Gastrocnemius medialis (tissue), 4 donors: ENCODE measurements at regions not wholly inside any gene's neighbourhood (a gene's known extent, or its start where the extent isn't known, plus 50 kb on each side); places are given as distances from the start of the nearest gene placed in this dataset.

Experiments used
- ATAC-seq, 2 donors: fragments of 150-250 bp; one replicate each; pipeline ENCODE4 v1.9.1; 2016
- DNase-seq, 2 donors: peaks; one replicate each; pipeline ENCODE4 v3.0.0-alpha.2; 2019
- H3K27ac ChIP-seq, 4 donors: fragments of 200-600 bp; sonication (generic); 1 replicate in 1 of 4; 2 replicates in 3 of 4; pipeline ENCODE4 v1.5.1; 2016 to 2018; ENCODE audit warnings: mild to moderate bottlenecking in 2 of 4, moderate library complexity in 1 of 4
- H3K27me3 ChIP-seq, 3 donors: fragments of 200-600 bp; sonication (generic) in 2 of 3; 1 replicate in 1 of 3; 2 replicates in 2 of 3; pipeline versions ENCODE4 v1.5.1 to v1.6.0; 2016 to 2019; ENCODE audit warnings: mild to moderate bottlenecking in 1 of 3, moderate library complexity in 1 of 3
- H3K36me3 ChIP-seq, 2 donors: fragments of 200-600 bp; sonication (generic) in 1 of 2; one replicate each; pipeline ENCODE4 v1.5.1; 2017 to 2018
- H3K4me1 ChIP-seq, 2 donors: fragments of 200-600 bp; sonication (generic) in 1 of 2; one replicate each; pipeline ENCODE4 v1.5.1; 2016 to 2017; ENCODE audit warnings: mild to moderate bottlenecking in 2 of 2
- H3K4me3 ChIP-seq, 4 donors: fragments of 200-600 bp; sonication (generic) in 3 of 4; 1 replicate in 1 of 4; 2 replicates in 3 of 4; pipeline ENCODE4 v1.5.1; 2016 to 2019; ENCODE audit warnings: mild to moderate bottlenecking in 2 of 4
- H3K9me3 ChIP-seq, 3 donors: fragments of 200-600 bp; sonication (generic) in 2 of 3; 1 replicate in 1 of 3; 2 replicates in 2 of 3; pipeline ENCODE4 v1.5.1; 2016 to 2019
- POLR2A ChIP-seq, 2 donors: fragments of 450-650 bp; IDR thresholded peaks; one replicate each; pipeline ENCODE4 v1.6.1; 2017; ENCODE audit warnings: antibody characterized with exemption in 2 of 2, mild to moderate bottlenecking in 2 of 2, moderate library complexity in 2 of 2
- in situ Hi-C, 4 donors: fragments of 200-750 bp; cut with MboI; loops; one replicate each; pipeline versions ENCODE4 v1.15.0 to v1.8.0; 2017; ENCODE audit warnings: low sequenced_read_pairs in 4 of 4
- intact Hi-C: fragments of 100-400 bp; cut with DNase I; formaldehyde crosslinking; loops from one replicate; pipeline ENCODE4 v1.15.1; 2023; ENCODE audit warnings: low total_unique reads
- TF ChIP-seq, protein P1 (sequence below), 5 experiments: fragments of 450-650 bp in 3 of 5; fragments of 200-600 bp in 2 of 5; sonication (generic) in 2 of 5; IDR thresholded peaks in 4 of 5; conservative IDR thresholded peaks in 1 of 5; 1 replicate in 4 of 5; 2 replicates in 1 of 5; pipeline ENCODE4 v1.5.1; 2016 to 2019; ENCODE audit warnings: antibody characterized with exemption in 5 of 5, mild to moderate bottlenecking in 3 of 5, moderate library complexity in 3 of 5

- H3K36me3 ChIP-seq, result no peaks in the 10 kb centered on the region
- H3K4me3 ChIP-seq, result no peak overlapping the region
- intact Hi-C loops, result no loop called here
- no peaks in the 10 kb centered on the region for H3K27me3 ChIP-seq
- no peaks in the 10 kb centered on the region for H3K9me3 ChIP-seq
- no peak for ATAC-seq
- no peak for DNase-seq
- no peaks in the 10 kb centered on the region for H3K4me1 ChIP-seq
- no peak overlapping the region for H3K27ac ChIP-seq
- in situ Hi-C loops, result no loop called here
- no peak for TF ChIP-seq POLR2A (IDR thresholded peaks at IDR 0.05)
- TF ChIP-seq, protein P1, sequence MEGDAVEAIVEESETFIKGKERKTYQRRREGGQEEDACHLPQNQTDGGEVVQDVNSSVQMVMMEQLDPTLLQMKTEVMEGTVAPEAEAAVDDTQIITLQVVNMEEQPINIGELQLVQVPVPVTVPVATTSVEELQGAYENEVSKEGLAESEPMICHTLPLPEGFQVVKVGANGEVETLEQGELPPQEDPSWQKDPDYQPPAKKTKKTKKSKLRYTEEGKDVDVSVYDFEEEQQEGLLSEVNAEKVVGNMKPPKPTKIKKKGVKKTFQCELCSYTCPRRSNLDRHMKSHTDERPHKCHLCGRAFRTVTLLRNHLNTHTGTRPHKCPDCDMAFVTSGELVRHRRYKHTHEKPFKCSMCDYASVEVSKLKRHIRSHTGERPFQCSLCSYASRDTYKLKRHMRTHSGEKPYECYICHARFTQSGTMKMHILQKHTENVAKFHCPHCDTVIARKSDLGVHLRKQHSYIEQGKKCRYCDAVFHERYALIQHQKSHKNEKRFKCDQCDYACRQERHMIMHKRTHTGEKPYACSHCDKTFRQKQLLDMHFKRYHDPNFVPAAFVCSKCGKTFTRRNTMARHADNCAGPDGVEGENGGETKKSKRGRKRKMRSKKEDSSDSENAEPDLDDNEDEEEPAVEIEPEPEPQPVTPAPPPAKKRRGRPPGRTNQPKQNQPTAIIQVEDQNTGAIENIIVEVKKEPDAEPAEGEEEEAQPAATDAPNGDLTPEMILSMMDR (IDR thresholded peaks at IDR 0.05 in 4 of 5, conservative IDR thresholded peaks at IDR 0.05 in 1 of 5), result no peak
These were observed 200.2 kb downstream of the TRIM36 start for GRCh38 chr5:114969482-114969881.

GRCh38 chr5:114957384-114957783, 212.3 kb downstream of the TRIM36 start:
- DNase-seq (no peak), ATAC-seq (no peak)
- Histone ChIP-seq H3K4me3 (no peak overlapping the region), H3K9me3 (no peaks in the 10 kb centered on the region), H3K4me1 (no peaks in the 10 kb centered on the region), H3K27ac (no peak overlapping the region), H3K36me3 (no peaks in the 10 kb centered on the region), H3K27me3 (no peaks in the 10 kb centered on the region)
- no peak for TF ChIP-seq POLR2A (IDR thresholded peaks at IDR 0.05)
- TF ChIP-seq, protein P1 (IDR thresholded peaks at IDR 0.05 in 4 of 5, conservative IDR thresholded peaks at IDR 0.05 in 1 of 5), result no peak
- intact Hi-C loops, result no loop called here
- in situ Hi-C loops, result no loop called here

DNA sequence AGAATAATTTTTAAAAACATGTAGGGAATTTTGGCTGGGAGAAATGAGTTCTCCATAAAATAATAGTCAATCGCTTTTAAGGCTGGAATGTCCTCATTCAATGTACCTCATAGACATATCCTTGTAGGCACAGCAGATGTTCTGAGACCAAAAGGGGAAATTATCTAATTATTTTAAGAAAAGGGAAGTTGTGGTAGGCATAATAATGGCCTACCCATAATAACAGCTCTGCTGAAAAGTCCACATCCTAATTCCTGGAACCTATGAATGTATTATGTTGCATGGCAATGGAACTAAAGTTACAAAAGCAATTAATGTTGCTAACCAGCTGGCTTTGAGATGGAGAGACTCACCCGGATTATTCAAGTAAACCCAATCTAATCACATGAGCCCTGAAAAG, 216.1 kb downstream of the TRIM36 start:
- H3K27ac ChIP-seq, result no peak overlapping the region
- H3K4me3 ChIP-seq, result no peak overlapping the region
- TF ChIP-seq POLR2A (IDR thresholded peaks at IDR 0.05), result no peak
- TF ChIP-seq, protein P1 (IDR thresholded peaks at IDR 0.05 in 4 of 5, conservative IDR thresholded peaks at IDR 0.05 in 1 of 5), result no peak
- H3K36me3 ChIP-seq, result no peaks in the 10 kb centered on the region
- no peaks in the 10 kb centered on the region for H3K27me3 ChIP-seq
- H3K9me3 ChIP-seq, result no peaks in the 10 kb centered on the region
- no peaks in the 10 kb centered on the region for H3K4me1 ChIP-seq
- in situ Hi-C loops (no loop called here), intact Hi-C loops (no loop called here)
- DNase-seq (no peak), ATAC-seq (no peak)

DNA sequence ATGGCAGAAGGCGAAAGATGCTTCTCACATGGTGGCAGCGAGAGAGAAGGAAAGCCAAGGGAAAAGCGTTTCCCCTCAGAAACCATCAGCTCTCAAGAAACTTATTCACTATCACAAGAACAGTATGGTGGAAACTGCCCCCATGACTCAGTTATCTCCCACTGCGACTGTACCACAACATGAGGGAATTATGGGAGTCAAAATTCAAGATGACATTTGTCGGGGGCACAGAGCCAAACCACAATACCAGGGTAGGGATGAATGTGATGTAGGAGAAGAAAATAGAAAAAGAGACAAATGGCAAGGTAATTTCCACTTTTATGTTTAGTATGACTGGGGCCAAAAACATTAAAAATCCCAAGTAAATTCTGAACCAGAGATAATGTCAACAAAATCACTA, 216.8 kb downstream of the TRIM36 start:
- ATAC-seq, result no peak
- intact Hi-C loops (no loop called here), in situ Hi-C loops (no loop called here)
- no peak overlapping the region for H3K27ac ChIP-seq
- H3K36me3 ChIP-seq, result no peaks in the 10 kb centered on the region
- TF ChIP-seq POLR2A (IDR thresholded peaks at IDR 0.05), result no peak
- TF ChIP-seq, protein P1 (IDR thresholded peaks at IDR 0.05 in 4 of 5, conservative IDR thresholded peaks at IDR 0.05 in 1 of 5), result no peak
- no peaks in the 10 kb centered on the region for H3K4me1 ChIP-seq
- H3K9me3 ChIP-seq, result no peaks in the 10 kb centered on the region
- H3K27me3 ChIP-seq, result no peaks in the 10 kb centered on the region
- no peak for DNase-seq
- no peak overlapping the region for H3K4me3 ChIP-seq

- H3K27ac ChIP-seq, result no peak overlapping the region
- H3K27me3 ChIP-seq, result no peaks in the 10 kb centered on the region
- no peak for DNase-seq
- no peak for ATAC-seq
- no peak for TF ChIP-seq POLR2A (IDR thresholded peaks at IDR 0.05)
- TF ChIP-seq, protein P1 (IDR thresholded peaks at IDR 0.05 in 4 of 5, conservative IDR thresholded peaks at IDR 0.05 in 1 of 5), result no peak
- in situ Hi-C loops, result no loop called here
- intact Hi-C loops, result no loop called here
- H3K4me1 ChIP-seq, result no peaks in the 10 kb centered on the region
- H3K36me3 ChIP-seq, result no peaks in the 10 kb centered on the region
- no peak overlapping the region for H3K4me3 ChIP-seq
- no peaks in the 10 kb centered on the region for H3K9me3 ChIP-seq
These were observed 220.0 kb downstream of the TRIM36 start for GRCh38 chr5:114949756-114950155.
